Endodermal cell (in vitro differentiated cells): ENCODE measurements at regions not wholly inside any gene's neighbourhood (a gene's known extent, or its start where the extent isn't known, plus 50 kb on each side); places are given as distances from the start of the nearest gene placed in this dataset.

Experiments used
- DNase-seq: peaks from one replicate; pipeline ENCODE4 v3.0.0-alpha.2; 2017
- H3K27ac ChIP-seq: 2 replicates; pipeline ENCODE4 v1.5.1; 2013; ENCODE audit warnings: mild to moderate bottlenecking, low read depth, low read length, moderate library complexity
- H3K27me3 ChIP-seq: 2 replicates; pipeline ENCODE4 v1.6.1; 2013; ENCODE audit warnings: mild to moderate bottlenecking, low read length, moderate library complexity; ENCODE audit not compliant: insufficient read depth, control insufficient read depth, poor library complexity, severe bottlenecking
- H3K36me3 ChIP-seq: 2 replicates; pipeline ENCODE4 v1.7.0; 2013; ENCODE audit warnings: mild to moderate bottlenecking, low read length, moderate library complexity; ENCODE audit not compliant: control insufficient read depth, insufficient read depth
- H3K4me1 ChIP-seq: one replicate; pipeline ENCODE4 v1.7.0; 2013; ENCODE audit warnings: low read length; ENCODE audit not compliant: control insufficient read depth, insufficient read depth
- H3K4me3 ChIP-seq: 2 replicates; pipeline ENCODE4 v1.5.1; 2013; ENCODE audit warnings: mild to moderate bottlenecking, low read length, moderate library complexity
- H3K9ac ChIP-seq: 2 replicates; pipeline ENCODE4 v1.6.1; 2013; ENCODE audit warnings: mild to moderate bottlenecking, low read length, moderate library complexity; ENCODE audit not compliant: poor library complexity, severe bottlenecking; ENCODE audit errors: extremely low read depth
- H3K9me3 ChIP-seq: 2 replicates; pipeline ENCODE4 v1.6.1; 2013; ENCODE audit warnings: mild to moderate bottlenecking, low read length, moderate library complexity; ENCODE audit not compliant: control insufficient read depth
- H3K27ac Mint-ChIP-seq: 2 replicates; pipeline ENCODE4 v1.8.0; 2020; ENCODE audit warnings: mixed read lengths
- H3K27me3 Mint-ChIP-seq: 2 replicates; pipeline ENCODE4 v1.8.0; 2021; ENCODE audit warnings: mild to moderate bottlenecking, mixed read lengths; ENCODE audit not compliant: insufficient read depth
- H3K36me3 Mint-ChIP-seq: 2 replicates; pipeline ENCODE4 v1.8.0; 2020; ENCODE audit warnings: low read depth, mixed read lengths
- H3K4me1 Mint-ChIP-seq: 2 replicates; pipeline ENCODE4 v1.8.0; 2020; ENCODE audit warnings: mixed read lengths
- H3K4me3 Mint-ChIP-seq: 2 replicates; pipeline ENCODE4 v1.8.0; 2020; ENCODE audit warnings: mild to moderate bottlenecking, moderate library complexity, mixed read lengths
- H3K9me3 Mint-ChIP-seq: 2 replicates; pipeline ENCODE4 v1.8.0; 2020; ENCODE audit warnings: mild to moderate bottlenecking, mixed read lengths
- WGBS, 2 experiments: methylation state at CpG; one replicate each; pipeline versions ENCODE4 v1.1.5 to v1.1.7; 2013; ENCODE audit warnings: missing lambda C conversion rate in 2 of 2, mixed read lengths in 1 of 2; ENCODE audit not compliant: insufficient coverage in 1 of 2, insufficient read length in 1 of 2; 5-methylcytosine and 5-hydroxymethylcytosine counted together
- TF ChIP-seq, protein P1 (sequence below): fragments of 200-600 bp; sonication (generic); conservative IDR thresholded peaks from 2 replicates; pipeline ENCODE4 v1.5.0; 2021; ENCODE audit warnings: antibody characterized with exemption, mild to moderate bottlenecking

- TF ChIP-seq, protein P1, sequence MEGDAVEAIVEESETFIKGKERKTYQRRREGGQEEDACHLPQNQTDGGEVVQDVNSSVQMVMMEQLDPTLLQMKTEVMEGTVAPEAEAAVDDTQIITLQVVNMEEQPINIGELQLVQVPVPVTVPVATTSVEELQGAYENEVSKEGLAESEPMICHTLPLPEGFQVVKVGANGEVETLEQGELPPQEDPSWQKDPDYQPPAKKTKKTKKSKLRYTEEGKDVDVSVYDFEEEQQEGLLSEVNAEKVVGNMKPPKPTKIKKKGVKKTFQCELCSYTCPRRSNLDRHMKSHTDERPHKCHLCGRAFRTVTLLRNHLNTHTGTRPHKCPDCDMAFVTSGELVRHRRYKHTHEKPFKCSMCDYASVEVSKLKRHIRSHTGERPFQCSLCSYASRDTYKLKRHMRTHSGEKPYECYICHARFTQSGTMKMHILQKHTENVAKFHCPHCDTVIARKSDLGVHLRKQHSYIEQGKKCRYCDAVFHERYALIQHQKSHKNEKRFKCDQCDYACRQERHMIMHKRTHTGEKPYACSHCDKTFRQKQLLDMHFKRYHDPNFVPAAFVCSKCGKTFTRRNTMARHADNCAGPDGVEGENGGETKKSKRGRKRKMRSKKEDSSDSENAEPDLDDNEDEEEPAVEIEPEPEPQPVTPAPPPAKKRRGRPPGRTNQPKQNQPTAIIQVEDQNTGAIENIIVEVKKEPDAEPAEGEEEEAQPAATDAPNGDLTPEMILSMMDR, result no peak
- no peak overlapping the region for H3K27ac ChIP-seq
- H3K9me3 ChIP-seq, result no peaks in the 10 kb centered on the region
- Mint-ChIP-seq H3K27me3 (peaks cover 16% of the 10 kb centered on the region), H3K4me3 (no peak overlapping the region), H3K9me3 (no peaks in the 10 kb centered on the region), H3K36me3 (no peaks in the 10 kb centered on the region), H3K27ac (no peak overlapping the region), H3K4me1 (peaks cover 13% of the 10 kb centered on the region)
- no peaks in the 10 kb centered on the region for H3K4me1 ChIP-seq
- no peak overlapping the region for H3K9ac ChIP-seq
- H3K27me3 ChIP-seq, result no peaks in the 10 kb centered on the region
- DNase-seq, result no peak
- no peaks in the 10 kb centered on the region for H3K36me3 ChIP-seq
- no peak overlapping the region for H3K4me3 ChIP-seq
- WGBS, 2 experiments, result 93% methylated on average over 5 of the region's 5 CpGs
Observed at GRCh38 chr3:9301091-9301490, 51.6 kb upstream of the SRGAP3 start.

GRCh38 chr3:9301798-9302197 is 52.4 kb upstream of the SRGAP3 start:
- Histone ChIP-seq H3K27me3 (no peaks in the 10 kb centered on the region), H3K4me3 (peak overlapping the region; percentile 69), H3K9ac (no peak overlapping the region), H3K9me3 (no peaks in the 10 kb centered on the region), H3K4me1 (no peaks in the 10 kb centered on the region), H3K36me3 (no peaks in the 10 kb centered on the region), H3K27ac (peak overlapping the region; percentile 66)
- Mint-ChIP-seq H3K4me3 (peak overlapping the region; percentile 50), H3K4me1 (peaks cover 13% of the 10 kb centered on the region), H3K27me3 (peaks cover 14% of the 10 kb centered on the region), H3K27ac (no peak overlapping the region), H3K9me3 (no peaks in the 10 kb centered on the region), H3K36me3 (no peaks in the 10 kb centered on the region)
- DNase-seq, result no peak
- TF ChIP-seq, protein P1, result no peak
- WGBS, 2 experiments, result 89 to 90% methylated on average over 5 to 10 of the region's 10 CpGs

DNA sequence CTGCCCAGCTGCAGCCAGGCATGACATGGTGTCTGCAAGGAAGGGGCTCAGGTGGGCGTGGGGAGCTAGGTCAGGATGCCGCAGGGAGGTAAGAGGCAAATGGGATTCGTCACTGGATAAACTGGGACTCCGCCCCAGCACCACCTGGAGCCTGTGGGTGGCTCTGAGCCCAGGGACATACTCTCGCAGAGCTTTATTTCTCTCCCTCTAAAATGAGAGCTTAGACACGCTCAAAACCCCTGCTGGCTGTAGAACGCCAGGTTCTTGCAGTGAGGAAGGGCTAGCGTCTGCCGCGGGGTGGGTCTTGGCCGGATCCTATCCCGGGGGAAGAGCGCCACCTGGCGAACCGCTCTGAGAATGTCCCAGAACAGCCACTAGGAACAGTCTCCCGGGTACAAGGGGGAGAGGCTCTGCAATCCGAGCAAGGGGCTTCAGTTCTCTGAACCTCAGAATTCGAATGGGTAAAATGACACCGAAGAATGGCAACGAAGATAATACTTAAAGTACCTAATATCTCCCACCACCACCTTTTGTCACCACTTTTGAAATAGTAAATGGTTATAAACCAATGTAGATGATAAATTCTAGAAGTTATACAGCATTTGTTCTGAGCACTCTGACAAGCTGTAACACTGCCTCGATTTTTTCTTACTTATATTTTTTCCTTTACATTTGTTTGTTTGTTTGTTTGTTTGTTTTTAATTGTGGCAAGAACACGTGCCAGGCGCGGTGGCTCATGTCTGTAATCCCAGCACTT is 53.2 kb upstream of the SRGAP3 start:
- peaks cover 12% of the 10 kb centered on the region for H3K27me3 Mint-ChIP-seq
- peak; percentile 97 for DNase-seq
- WGBS, 2 experiments, result 22 to 37% methylated on average over 6 to 23 of the region's 24 CpGs
- peaks cover 13% of the 10 kb centered on the region for H3K4me1 Mint-ChIP-seq
- H3K27ac ChIP-seq, result peak overlapping the region; percentile 66
- H3K9ac ChIP-seq, result no peak overlapping the region
- no peak overlapping the region for H3K27ac Mint-ChIP-seq
- H3K27me3 ChIP-seq, result no peaks in the 10 kb centered on the region
- peak overlapping the region; percentile 50 for H3K4me3 Mint-ChIP-seq
- H3K9me3 ChIP-seq, result no peaks in the 10 kb centered on the region
- no peaks in the 10 kb centered on the region for H3K9me3 Mint-ChIP-seq
- H3K36me3 Mint-ChIP-seq, result no peaks in the 10 kb centered on the region
- no peaks in the 10 kb centered on the region for H3K36me3 ChIP-seq
- TF ChIP-seq, protein P1, result peak; percentile 95
- no peaks in the 10 kb centered on the region for H3K4me1 ChIP-seq
- H3K4me3 ChIP-seq, result peak overlapping the region; percentile 69
